GM23338 (cell line): ENCODE measurements at regions not wholly inside any gene's neighbourhood (a gene's known extent, or its start where the extent isn't known, plus 50 kb on each side); places are given as distances from the start of the nearest gene placed in this dataset.

Source experiments
- ATAC-seq: fragments of 200-7000 bp; cut with Tn5 transposase; 3 replicates; pipeline ENCODE4 v1.9.1; 2020
- DNase-seq: peaks from one replicate; pipeline ENCODE4 v3.0.0-alpha.2; 2015; ENCODE audit warnings: low spot score
- H2AFZ ChIP-seq: fragments of 200-600 bp; sonication (generic); 2 replicates; pipeline ENCODE4 v1.8.0; 2016; ENCODE audit warnings: antibody characterized with exemption, mild to moderate bottlenecking, moderate library complexity
- H3F3A ChIP-seq: fragments of 200-600 bp; sonication (generic); replicated peaks from 2 replicates; pipeline ENCODE4 v1.8.0; 2017; ENCODE audit warnings: antibody characterized with exemption, mixed run types, low read depth
- H3K27ac ChIP-seq: fragments of 200-600 bp; sonication (generic); 2 replicates; pipeline ENCODE4 v1.6.1; 2016; ENCODE audit warnings: low read depth
- H3K27me3 ChIP-seq: fragments of 200-600 bp; sonication (generic); 2 replicates; pipeline ENCODE4 v1.8.0; 2016; ENCODE audit warnings: mild to moderate bottlenecking, mixed run types, moderate library complexity; ENCODE audit not compliant: insufficient read depth
- H3K36me3 ChIP-seq: fragments of 200-600 bp; sonication (generic); 2 replicates; pipeline ENCODE4 v1.8.0; 2016; ENCODE audit warnings: mild to moderate bottlenecking; ENCODE audit not compliant: insufficient read depth
- H3K4me1 ChIP-seq: fragments of 200-600 bp; sonication (generic); 2 replicates; pipeline ENCODE4 v1.8.0; 2016; ENCODE audit warnings: mild to moderate bottlenecking, moderate library complexity; ENCODE audit not compliant: insufficient read depth
- H3K4me2 ChIP-seq: fragments of 200-600 bp; sonication (generic); 2 replicates; pipeline ENCODE4 v1.7.1; 2017; ENCODE audit warnings: mixed run types
- H3K4me3 ChIP-seq: fragments of 200-600 bp; sonication (generic); 2 replicates; pipeline ENCODE4 v1.6.1; 2016; ENCODE audit warnings: mixed run types
- H3K79me2 ChIP-seq: fragments of 200-600 bp; sonication (generic); replicated peaks from 2 replicates; pipeline ENCODE4 v1.8.0; 2017; ENCODE audit warnings: mild to moderate bottlenecking; ENCODE audit not compliant: insufficient read depth
- H3K9me2 ChIP-seq: fragments of 200-600 bp; sonication (generic); 2 replicates; pipeline ENCODE4 v1.8.0; 2017; ENCODE audit not compliant: insufficient read depth
- H4K20me1 ChIP-seq: fragments of 200-600 bp; sonication (generic); replicated peaks from 2 replicates; pipeline ENCODE4 v1.8.0; 2017; ENCODE audit warnings: mild to moderate bottlenecking; ENCODE audit not compliant: insufficient read depth
- H3K27ac Mint-ChIP-seq: 2 replicates; pipeline ENCODE4 v1.8.0; 2020; ENCODE audit warnings: inconsistent platforms, mild to moderate bottlenecking, moderate library complexity, mixed read lengths
- H3K27me3 Mint-ChIP-seq: 3 replicates; pipeline ENCODE4 v1.8.0; 2022; ENCODE audit warnings: low read depth, mild to moderate bottlenecking, moderate library complexity, mixed read lengths, inconsistent platforms; ENCODE audit not compliant: insufficient read depth, poor library complexity
- H3K36me3 Mint-ChIP-seq: 3 replicates; pipeline ENCODE4 v1.8.0; 2021; ENCODE audit warnings: low read depth, mild to moderate bottlenecking, inconsistent platforms, moderate library complexity, mixed read lengths
- H3K4me1 Mint-ChIP-seq: 3 replicates; pipeline ENCODE4 v1.8.0; 2020; ENCODE audit warnings: mild to moderate bottlenecking, inconsistent platforms, mixed read lengths
- H3K4me3 Mint-ChIP-seq: 3 replicates; pipeline ENCODE4 v1.8.0; 2021; ENCODE audit warnings: moderate library complexity, mild to moderate bottlenecking, inconsistent platforms, mixed read lengths
- H3K9me3 Mint-ChIP-seq: 3 replicates; pipeline ENCODE4 v1.8.0; 2020; ENCODE audit warnings: moderate library complexity, mild to moderate bottlenecking, inconsistent platforms, mixed read lengths
- CREB1 ChIP-seq: fragments of 250-450 bp; sonication (Bioruptor Pico); IDR thresholded peaks from 2 replicates; pipeline ENCODE4 v1.5.0; 2020; ENCODE audit warnings: low read depth, mild to moderate bottlenecking, moderate library complexity
- CTCF ChIP-seq, 2 experiments: fragments of 200-600 bp in 1 of 2; sonication (generic) in 1 of 2; conservative IDR thresholded peaks; 2 replicates each; pipeline versions ENCODE4 v1.5.1 to v1.6.1; 2016 to 2017; ENCODE audit warnings: antibody characterized with exemption in 2 of 2, low read depth in 2 of 2, mild to moderate bottlenecking in 2 of 2, moderate library complexity in 1 of 2
- ETS1 ChIP-seq: IDR thresholded peaks from 2 replicates; pipeline ENCODE4 v1.6.1; 2016; ENCODE audit warnings: antibody characterized with exemption
- JUNB ChIP-seq: IDR thresholded peaks from one replicate; pipeline ENCODE4 v1.6.1; 2016; ENCODE audit warnings: antibody characterized with exemption; ENCODE audit not compliant: unreplicated experiment
- NANOG ChIP-seq: IDR thresholded peaks from 2 replicates; pipeline ENCODE4 v1.6.1; 2016; ENCODE audit warnings: antibody characterized with exemption, borderline replicate concordance
- POLR2AphosphoS5 ChIP-seq: IDR thresholded peaks from 2 replicates; pipeline ENCODE4 v1.6.1; 2016; ENCODE audit warnings: antibody characterized with exemption, low read depth
- REST ChIP-seq: IDR thresholded peaks from one replicate; pipeline ENCODE4 v1.6.1; 2018; ENCODE audit warnings: antibody characterized with exemption; ENCODE audit not compliant: unreplicated experiment
- STAT1 ChIP-seq: IDR thresholded peaks from one replicate; pipeline ENCODE4 v1.6.1; 2016; ENCODE audit warnings: antibody characterized with exemption; ENCODE audit not compliant: unreplicated experiment
- ZNF114 ChIP-seq: fragments of 250-450 bp; sonication (Bioruptor Pico); IDR thresholded peaks from 2 replicates; pipeline ENCODE4 v1.5.0; 2020; ENCODE audit warnings: mild to moderate bottlenecking, moderate library complexity
- ZNF331 ChIP-seq: fragments of 250-450 bp; sonication (Bioruptor Pico); IDR thresholded peaks from 2 replicates; pipeline ENCODE4 v1.5.0; 2020; ENCODE audit warnings: low read depth, mild to moderate bottlenecking, moderate library complexity
- ZNF462 ChIP-seq: fragments of 250-450 bp; sonication (Bioruptor Pico); IDR thresholded peaks from 2 replicates; pipeline ENCODE4 v1.5.0; 2020; ENCODE audit warnings: mild to moderate bottlenecking, moderate library complexity

DNA sequence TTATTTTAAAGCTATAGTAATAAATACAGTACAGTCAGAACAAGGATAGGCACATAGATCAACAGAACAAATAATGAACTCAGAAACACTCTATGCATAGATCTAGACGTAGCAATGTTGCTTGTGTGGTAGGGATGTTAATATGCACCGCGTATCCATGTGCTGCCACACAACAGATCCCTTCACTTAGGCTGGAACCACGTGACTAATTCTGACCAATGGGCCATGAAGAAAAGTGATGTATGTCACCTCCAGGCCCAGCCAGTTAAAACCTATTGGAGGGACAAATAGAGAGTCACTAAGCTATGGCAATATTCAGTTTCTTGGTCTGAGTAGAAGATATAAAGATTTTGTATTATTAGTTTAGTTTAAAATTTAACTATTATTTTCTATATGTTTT lies 91.4 kb downstream of the ADAMTS1 start (continued):
- TF ChIP-seq CTCF (conservative IDR thresholded peaks at IDR 0.05; ENCODE audit: low read depth in 2 of 2) (no peak), JUNB (no peak), ETS1 (no peak), POLR2AphosphoS5 (no peak), NANOG (no peak), ZNF331 (no peak)

DNA sequence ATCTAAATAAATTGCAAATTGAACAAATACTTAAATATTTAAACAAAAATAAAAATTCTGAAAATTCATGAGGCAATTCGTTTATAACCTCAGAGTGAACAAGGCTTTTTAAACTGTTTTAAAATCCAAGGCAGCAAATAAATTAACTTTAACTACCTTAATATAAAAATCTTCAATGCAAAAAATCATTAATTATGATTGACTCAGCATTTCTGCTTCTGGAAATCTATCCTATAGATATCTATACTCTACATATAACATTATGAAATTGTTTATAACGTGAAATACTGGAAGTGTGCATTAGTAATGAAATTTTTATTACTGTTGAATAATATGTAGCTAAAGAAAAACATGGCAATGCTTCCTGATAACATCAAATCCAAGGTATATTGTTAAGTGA lies 92.4 kb downstream of the ADAMTS1 start:
- Histone ChIP-seq H4K20me1 (no peaks in the 10 kb centered on the region), H3K9me2 (peaks cover 4% of the 10 kb centered on the region; the same call in 1 of the 2 replicates), H3K4me2 (no peak overlapping the region), H3K4me3 (no peak overlapping the region), H3K27ac (no peak overlapping the region), H3K79me2 (no peaks in the 10 kb centered on the region), H3K27me3 (no peaks in the 10 kb centered on the region), H3K36me3 (no peaks in the 10 kb centered on the region), H3F3A (no peaks in the 10 kb centered on the region), H2AFZ (no peak overlapping the region), H3K4me1 (no peaks in the 10 kb centered on the region)
- Mint-ChIP-seq H3K9me3 (no peaks in the 10 kb centered on the region), H3K27me3 (no peaks in the 10 kb centered on the region), H3K4me1 (no peaks in the 10 kb centered on the region), H3K4me3 (no peak overlapping the region), H3K27ac (no peak overlapping the region), H3K36me3 (no peaks in the 10 kb centered on the region)
- ATAC-seq, result no peak
- DNase-seq, result no peak
- TF ChIP-seq CREB1 (CRISPR knock-in tag) (no peak), NANOG (no peak), ZNF114 (CRISPR knock-in tag) (no peak), STAT1 (no peak), JUNB (no peak), ETS1 (no peak), ZNF462 (CRISPR knock-in tag) (no peak), REST (no peak)
